Medulla oblongata (tissue), 1 donor: ENCODE measurements at regions not wholly inside any gene's neighbourhood (a gene's known extent, or its start where the extent isn't known, plus 50 kb on each side); places are given as distances from the start of the nearest gene placed in this dataset.

ENCODE experiments used
- DNase-seq: peaks from one replicate; pipeline ENCODE4 v3.0.0-alpha.2; 2015; ENCODE audit errors: extremely low spot score

GRCh38 chrX:36436361-36436760 lies 516.8 kb downstream of the CFAP47 start:
- DNase-seq = no peak

GRCh38 chrX:36443007-36443406 lies 523.5 kb downstream of the CFAP47 start:
- DNase-seq = no peak

- DNase-seq = peak; percentile 28
Observed at GRCh38 chrX:36445566-36445965, 526.0 kb downstream of the CFAP47 start.

- no peak for DNase-seq
Observed at GRCh38 chrX:36462142-36462541, 542.6 kb downstream of the CFAP47 start.

GRCh38 chrX:36480441-36480990 lies 527.6 kb upstream of the FAM47C start:
- DNase-seq = no peak

- DNase-seq = no peak
Observed at GRCh38 chrX:36501169-36501702, 506.9 kb upstream of the FAM47C start.

GRCh38 chrX:36504625-36505024 lies 503.5 kb upstream of the FAM47C start:
- no peak for DNase-seq

- no peak for DNase-seq
Observed at GRCh38 chrX:36508042-36508441, 500.1 kb upstream of the FAM47C start.

GRCh38 chrX:36510736-36511135 lies 497.4 kb upstream of the FAM47C start:
- no peak for DNase-seq

- DNase-seq = no peak
Observed at GRCh38 chrX:36528661-36529060, 479.5 kb upstream of the FAM47C start.

GRCh38 chrX:36534900-36535299 lies 473.3 kb upstream of the FAM47C start:
- no peak for DNase-seq

GRCh38 chrX:36543499-36543898 lies 464.7 kb upstream of the FAM47C start:
- DNase-seq = no peak

- no peak for DNase-seq
Observed at GRCh38 chrX:36562986-36563385, 445.2 kb upstream of the FAM47C start.

GRCh38 chrX:36568946-36569345 lies 439.2 kb upstream of the FAM47C start:
- DNase-seq = no peak

GRCh38 chrX:36573720-36574119 lies 434.4 kb upstream of the FAM47C start:
- DNase-seq = no peak

GRCh38 chrX:36575670-36576069 lies 432.5 kb upstream of the FAM47C start:
- DNase-seq = no peak

- DNase-seq = no peak
Observed at GRCh38 chrX:36577006-36577405, 431.2 kb upstream of the FAM47C start.

GRCh38 chrX:36581030-36581429 lies 427.1 kb upstream of the FAM47C start:
- no peak for DNase-seq

- no peak for DNase-seq
Observed at GRCh38 chrX:36583674-36584073, 424.5 kb upstream of the FAM47C start.

- no peak for DNase-seq
Observed at GRCh38 chrX:36609616-36610585, 398.3 kb upstream of the FAM47C start.

- DNase-seq = no peak
Observed at GRCh38 chrX:36626898-36627297, 381.3 kb upstream of the FAM47C start.

GRCh38 chrX:36640232-36640631 lies 367.9 kb upstream of the FAM47C start:
- DNase-seq = no peak

GRCh38 chrX:36642052-36642451 lies 366.1 kb upstream of the FAM47C start:
- DNase-seq = no peak
